Stimulated activated naive CD4-positive, alpha-beta T cell (primary cell): ENCODE measurements at regions not wholly inside any gene's neighbourhood (a gene's known extent, or its start where the extent isn't known, plus 50 kb on each side); places are given as distances from the start of the nearest gene placed in this dataset.

Experiments used
- DNase-seq, 6 experiments: peaks; one replicate each; lab custom pipeline; 2025; lab: John Stamatoyannopoulos, UW

DNA sequence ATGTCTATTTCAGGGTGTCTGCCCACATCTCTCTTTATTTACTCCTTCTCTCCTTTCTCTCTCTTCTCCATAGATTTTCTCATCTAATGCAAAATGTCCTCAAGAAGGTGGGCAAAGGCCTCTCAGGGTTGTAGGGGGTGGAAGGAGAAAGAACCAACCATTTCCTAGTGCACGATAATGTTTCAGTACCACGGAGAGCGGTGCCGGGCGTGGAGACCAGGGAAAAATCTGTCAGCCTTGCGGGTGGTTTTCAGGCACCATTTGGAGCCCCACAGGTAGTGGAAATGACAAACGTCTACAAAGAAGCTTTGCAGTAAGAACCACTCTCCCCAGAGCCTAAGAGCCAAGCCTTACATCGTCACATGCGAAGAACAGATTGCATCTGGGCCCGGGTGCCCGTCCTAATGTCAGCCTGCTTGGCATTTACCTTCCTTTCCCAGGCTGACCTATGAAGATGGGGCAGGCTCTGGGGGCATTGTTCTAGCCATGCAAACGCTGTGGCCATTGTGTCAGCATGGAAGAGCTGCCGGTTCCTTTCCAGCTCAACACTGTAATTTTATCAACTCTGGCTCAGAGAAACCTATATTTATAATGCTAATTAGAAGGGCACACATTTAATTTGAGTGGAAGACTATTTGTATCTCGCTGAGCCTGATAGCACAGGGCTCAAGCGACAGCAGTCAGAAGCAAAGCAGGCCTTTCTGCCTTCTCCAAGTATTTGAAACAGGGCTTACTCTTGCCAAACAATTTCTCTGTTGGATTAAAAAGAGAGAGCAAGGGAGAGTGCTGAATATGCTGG, 430.1 kb upstream of the WWC1 start:
- no peak for DNase-seq

DNA sequence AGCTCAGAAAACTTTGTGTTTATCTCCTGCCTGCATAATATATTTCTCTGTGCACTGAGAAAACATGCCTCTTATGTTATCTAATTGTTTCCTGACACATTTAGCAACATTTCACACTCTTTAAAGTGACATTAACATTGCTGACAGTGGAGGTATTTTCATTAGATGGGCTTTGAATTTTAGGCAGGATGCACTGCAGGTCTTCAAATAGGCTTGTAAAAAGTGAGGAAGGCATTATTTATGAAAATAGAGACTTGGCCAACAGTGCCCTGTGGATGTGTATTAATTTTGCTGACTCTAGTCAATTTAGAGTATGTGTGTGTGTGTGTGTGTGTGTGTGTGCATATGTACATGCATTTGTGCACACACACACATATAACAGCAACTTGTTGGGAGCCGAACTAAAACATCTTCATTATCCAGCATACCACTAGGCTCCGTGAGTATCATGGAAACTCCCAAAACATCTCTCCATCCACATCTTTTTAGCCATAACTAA, 429.5 kb upstream of the WWC1 start:
- DNase-seq: no peak

DNA sequence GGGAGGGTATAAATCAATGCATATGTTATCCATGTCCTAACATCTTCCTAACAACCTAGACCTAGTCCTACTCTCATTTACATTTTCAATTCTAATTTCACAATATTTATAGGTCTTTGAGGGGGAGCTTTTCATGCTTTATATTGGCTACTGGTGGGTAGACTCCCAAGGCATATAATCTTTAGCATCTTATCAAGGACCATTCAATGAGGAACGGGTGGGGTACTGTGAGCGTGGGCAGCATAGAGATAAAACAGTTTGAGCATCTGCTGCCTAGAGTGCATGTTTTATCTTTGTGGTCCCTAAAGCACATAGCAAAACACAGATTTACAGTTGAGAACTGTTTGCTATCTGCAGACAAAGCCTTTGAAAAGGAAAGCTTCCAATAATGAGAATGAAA, 427.6 kb upstream of the WWC1 start:
- DNase-seq: no peak

DNA sequence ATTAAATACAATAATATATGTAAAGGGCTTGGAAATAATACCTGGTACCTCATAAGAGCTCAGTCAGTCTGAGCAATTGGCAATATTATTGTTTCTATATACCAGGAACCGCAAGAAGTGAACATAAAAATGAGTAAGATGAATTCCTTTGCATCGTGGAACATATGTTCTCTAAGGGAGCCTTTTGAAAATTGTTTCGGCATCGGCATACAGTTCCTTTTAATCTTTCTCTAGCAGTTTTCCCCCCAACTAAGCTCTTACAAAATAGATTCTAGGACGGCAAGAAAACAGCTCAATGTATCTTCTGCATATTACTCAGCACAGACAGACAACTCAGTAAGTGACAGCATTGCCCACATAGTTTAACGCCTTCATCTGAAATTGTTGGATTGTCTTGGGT, 426.6 kb upstream of the WWC1 start:
- DNase-seq: no peak

DNA sequence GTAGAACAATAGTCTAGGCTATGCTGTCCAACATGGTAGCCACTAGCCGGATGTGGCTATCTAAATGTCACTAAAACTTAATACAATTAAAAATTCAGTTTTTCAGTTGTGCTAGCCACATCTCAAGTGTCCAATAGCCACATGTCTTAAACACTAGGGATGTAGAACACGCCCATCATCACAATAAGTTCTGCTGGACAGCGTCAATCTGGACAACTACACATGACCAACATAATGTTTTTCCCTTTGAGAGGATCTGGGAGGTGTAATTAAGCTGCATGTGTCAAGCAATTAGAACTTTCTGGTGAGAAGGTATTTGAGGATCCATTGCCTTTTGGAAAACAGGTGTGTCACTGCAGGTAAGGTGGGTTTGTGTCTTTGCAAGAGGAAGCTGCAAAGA, 424.6 kb upstream of the WWC1 start:
- DNase-seq: no peak

DNA sequence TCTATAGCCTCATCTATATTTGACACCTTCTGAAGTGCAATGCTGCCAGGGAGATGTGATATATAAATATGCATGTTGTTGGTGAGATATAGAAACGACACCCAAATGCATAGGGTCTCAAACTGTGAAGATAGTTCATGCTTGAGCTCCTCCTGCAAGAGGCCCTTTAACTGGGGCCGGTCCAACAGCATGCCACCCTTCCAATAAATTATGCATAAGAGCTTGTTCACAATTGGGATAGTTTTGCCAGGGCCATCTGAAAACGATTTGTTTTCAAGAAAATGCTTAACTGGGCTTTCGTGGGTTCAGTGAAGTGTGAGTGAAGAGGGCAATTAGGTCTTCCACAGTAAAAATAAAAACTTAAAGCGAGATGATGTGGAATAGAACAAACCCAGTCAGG, 424.2 kb upstream of the WWC1 start:
- DNase-seq: no peak

DNA sequence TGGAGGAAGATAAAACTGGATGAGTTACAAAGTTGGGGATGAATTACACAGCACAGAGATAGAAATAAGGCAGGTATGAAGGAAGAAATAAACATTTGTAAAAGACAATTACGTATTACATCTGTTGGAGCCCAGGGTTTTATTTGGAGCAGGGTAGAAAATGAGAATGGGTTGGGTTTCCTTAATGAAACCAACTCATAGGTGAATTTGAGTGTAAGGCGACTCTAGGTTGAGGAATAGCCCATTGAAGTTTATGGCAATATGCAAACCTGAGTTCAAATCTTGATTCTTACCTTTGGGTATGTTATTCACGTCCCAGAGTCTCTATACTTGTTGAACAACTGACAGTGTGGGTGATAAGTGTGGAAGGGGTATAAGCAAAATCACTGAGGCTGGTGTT, 422.3 kb upstream of the WWC1 start:
- DNase-seq: no peak

DNA sequence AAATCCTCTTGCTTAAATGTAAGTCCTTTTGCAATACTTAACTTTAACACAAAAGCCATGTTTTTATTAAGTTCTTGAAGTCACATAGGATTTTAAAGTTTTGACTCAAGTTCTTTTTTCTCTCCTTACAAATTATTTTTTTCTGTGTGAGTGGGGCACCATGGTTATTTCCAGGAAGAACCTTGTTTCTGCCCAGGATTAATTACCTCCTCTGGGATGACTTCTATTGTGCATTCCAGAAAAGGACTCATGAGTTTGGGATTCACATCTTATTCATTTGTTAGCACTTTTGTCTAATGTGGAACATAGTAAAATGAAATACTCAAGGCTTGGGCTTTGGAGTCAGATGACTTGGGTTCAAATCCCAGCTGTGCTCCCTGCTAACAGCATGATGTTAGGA, 421.4 kb upstream of the WWC1 start:
- no peak for DNase-seq

DNA sequence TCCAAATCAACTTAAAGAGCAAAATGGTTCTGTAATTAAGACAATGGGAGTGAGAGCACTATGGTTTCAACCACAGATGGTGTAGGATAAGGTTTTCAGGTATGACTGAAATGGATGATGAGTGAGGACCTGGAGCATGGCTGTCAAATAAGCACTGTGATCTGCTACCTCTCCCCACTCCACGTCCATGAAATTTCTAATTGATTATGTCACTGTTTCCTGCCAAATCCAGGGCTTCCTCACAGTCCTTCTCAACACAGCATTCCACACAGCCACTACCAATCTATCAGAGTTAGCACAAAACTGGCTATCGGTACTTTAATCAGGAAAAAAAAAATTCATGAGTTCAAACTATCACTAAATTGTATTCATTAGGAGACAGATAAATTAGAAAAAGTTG, 420.4 kb upstream of the WWC1 start:
- DNase-seq: no peak

DNA sequence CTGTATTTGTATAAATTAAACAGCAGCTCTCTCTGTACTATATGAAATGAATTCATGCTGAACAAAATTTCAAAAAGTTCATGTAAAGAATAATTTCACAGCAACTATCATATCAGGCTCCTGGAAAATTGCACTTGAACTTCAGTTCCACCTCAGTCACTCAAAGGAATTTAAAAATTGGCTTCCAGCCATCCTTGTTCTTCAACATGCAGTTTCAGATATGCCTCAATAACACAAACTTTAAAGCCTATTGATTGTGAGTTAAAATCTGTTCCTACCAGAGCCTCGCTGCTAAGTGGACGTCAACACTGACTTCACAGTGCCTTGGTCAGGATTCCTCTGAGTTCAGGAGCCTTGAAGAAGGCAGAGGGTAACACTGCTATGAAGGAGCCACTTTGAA, 418.7 kb upstream of the WWC1 start:
- no peak for DNase-seq

DNA sequence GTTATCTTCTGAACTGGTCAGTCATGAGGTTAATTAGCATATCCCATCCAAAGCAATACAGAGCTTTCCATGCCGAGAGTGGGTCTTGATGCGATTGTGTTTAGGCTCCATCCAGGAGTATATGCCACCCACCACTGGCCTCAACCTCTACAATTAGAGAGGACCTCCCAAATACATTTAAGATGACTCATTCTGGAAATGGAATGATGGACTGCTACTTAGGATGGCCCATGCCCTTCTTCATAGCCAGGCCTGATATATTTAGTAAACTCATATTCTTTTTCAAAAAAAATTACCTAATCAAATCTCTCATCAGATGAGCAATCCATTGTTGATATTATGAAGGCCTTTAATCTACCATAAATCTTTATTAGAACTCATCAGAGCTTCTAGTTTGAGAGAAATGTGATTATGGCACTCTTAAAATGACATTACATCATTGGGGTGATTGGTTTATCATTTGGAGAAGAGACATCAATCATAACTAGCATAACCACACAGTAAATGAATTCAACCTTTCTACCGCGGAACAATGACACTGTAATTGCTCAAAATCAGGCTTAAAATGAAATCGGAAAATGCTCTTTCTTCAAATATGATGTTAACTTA, 414.2 kb upstream of the WWC1 start:
- DNase-seq: no peak

DNA sequence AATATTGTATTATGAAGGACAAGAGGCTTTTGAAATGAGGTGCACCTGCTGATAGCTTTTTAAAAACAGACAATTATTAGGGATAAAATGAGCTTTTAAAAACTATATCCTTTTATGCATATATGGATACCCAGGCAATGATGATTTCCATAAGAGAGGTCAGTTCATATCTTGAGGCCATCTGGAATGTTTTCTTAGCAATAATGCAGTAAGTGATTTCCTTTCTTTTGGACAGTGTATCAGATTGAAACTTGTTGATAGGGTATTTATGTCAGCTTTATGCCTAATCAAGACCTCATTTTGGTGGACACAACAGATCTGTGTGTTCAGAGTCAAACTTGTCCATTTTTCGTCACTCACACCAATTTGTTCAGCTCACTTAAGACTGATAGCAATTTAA, 413.5 kb upstream of the WWC1 start:
- no peak for DNase-seq

DNA sequence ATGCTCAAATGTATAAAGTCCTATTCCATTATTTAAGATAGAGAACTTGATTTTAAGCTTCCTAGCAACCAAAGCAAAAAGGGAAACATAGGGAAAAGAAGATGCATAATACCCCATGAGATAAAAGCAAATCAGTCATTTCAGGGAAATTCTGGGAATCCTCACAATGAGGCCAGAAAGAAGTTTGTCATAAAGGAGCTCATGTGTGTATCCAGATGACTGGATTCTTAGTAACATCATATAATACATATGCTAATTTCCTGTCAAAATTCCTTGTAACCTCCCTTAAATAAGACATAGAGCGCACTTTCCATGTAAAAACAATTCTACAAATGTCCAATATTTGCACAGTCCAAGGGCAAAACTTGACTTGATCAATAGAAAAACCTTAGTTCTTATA, 411.0 kb upstream of the WWC1 start:
- no peak for DNase-seq

DNA sequence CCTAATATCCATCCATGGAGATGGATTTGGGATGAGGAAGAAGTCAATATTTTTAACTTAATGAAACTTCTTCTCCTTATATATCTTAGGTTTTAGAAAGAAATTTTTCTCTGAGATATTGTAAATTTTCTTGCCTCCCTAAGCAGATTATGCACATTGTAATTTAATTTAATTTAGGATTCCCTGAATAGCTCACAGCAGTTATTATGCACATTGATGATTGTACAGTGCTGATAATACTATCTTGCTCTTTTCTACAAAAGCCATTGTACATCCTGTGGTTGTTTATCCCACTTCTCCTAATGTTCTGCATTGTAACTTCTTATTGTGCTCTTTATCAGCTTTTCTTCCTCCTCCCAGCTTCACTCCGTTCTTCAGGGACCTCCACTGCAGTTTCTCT, 410.4 kb upstream of the WWC1 start:
- no peak for DNase-seq

DNA sequence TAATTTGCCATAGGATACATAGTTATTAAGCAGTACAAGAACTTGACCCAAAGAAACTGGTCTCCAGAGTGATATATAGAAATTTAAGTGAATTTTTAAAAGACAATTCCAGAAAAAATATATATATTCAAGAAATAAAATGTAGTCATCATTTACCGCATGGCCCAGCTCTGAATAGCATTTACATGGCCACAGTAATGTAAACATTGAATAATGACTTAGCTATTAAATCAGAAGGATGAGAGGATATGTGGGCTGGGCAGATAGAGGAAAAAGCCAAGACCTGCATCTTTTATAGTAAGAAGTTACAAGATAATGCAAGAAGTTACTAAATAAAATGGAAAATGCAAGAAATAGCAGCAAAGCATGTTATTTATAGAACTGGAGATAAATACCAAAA, 405.2 kb upstream of the WWC1 start:
- no peak for DNase-seq

DNA sequence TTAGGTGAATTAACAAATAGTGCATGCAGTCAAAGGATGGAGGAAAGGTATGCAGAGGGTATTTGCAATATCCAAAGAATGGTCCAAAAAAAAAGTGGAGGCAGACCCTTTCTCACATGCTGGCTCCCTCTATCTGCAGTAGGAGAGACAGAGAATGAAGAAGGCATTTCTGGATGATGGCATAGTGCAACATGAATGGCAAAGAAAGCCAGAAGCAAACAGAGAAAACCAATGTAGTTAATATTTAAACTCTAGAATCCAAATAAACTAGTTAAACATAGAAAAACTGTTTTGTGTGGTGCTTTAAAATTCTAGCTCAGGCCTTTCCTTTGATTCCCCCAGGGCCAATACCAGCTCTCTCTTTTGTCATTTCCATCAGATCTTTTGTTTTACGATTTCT, 403.1 kb upstream of the WWC1 start:
- no peak for DNase-seq

DNA sequence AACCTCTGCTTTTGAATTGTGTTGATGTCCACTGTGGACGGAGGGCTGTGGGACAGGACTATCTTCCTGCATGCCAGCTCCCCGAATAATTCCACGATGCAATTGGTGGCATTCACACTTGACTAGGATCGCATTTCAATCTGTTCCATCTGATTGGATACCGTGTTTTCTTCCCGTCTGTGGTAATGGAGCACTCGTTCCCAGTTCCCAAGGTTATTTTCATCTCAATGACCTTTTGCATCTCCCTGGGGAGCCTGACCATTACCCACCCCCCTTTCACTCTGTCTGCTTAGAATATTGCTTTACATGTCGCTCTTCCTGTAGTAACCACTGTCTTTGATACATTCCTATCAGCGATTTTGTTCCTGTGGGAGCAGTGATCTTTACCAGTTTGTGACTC, 402.2 kb upstream of the WWC1 start:
- no peak for DNase-seq

DNA sequence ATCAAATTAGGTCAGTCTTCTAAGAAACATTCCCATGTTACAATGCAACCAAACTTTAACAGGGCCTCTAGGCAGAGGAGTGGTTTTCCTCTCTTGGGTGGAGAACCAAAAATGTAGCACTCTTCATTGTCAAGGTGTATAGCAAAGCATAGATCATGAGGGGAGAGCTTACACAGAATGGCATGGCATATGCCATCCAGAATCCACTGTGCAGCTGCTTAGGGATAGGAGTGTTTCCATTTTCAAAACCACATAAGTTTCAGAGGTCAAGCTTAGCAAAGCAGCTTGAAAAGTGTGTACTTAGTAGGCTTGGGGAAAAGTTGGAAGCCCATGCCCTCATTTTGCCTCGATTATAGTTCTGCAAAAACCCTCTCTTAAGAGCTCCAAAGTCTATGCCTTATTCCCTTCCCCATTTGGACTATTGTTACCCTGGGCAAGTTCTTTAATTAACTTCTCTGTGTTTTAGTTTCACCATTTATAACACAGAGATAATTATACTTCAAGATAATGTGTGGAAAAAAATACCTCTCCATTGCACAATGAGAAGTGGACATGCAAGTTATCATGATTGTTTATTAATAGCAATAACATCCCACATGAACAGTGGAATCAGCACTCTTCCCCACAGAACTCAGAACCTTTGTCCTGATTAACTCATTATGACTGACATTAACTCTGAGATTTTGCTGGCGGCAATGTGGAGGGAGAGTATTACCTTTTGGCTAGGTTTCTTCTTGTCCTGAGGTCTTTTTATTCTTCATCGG, 398.9 kb upstream of the WWC1 start:
- no peak for DNase-seq

DNA sequence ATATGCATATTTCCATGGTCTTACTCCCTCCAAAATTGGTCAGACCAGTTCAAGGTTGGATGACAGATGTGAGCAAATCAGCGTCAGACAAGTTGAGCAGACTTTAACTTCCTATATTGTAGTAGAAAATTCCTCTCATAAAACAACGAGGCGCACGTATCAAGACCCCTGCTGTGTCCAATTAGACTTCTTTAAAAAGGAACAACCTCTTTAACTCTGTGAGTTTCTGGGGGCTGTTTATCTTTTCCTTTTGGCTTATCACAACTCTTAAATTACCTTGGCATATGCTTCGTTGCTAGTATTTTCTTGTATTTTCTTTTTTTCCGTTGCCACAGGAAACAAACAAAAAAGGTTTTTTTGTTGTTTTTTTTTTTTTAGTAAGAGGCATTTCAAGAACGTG, 398.2 kb upstream of the WWC1 start:
- DNase-seq: no peak

DNA sequence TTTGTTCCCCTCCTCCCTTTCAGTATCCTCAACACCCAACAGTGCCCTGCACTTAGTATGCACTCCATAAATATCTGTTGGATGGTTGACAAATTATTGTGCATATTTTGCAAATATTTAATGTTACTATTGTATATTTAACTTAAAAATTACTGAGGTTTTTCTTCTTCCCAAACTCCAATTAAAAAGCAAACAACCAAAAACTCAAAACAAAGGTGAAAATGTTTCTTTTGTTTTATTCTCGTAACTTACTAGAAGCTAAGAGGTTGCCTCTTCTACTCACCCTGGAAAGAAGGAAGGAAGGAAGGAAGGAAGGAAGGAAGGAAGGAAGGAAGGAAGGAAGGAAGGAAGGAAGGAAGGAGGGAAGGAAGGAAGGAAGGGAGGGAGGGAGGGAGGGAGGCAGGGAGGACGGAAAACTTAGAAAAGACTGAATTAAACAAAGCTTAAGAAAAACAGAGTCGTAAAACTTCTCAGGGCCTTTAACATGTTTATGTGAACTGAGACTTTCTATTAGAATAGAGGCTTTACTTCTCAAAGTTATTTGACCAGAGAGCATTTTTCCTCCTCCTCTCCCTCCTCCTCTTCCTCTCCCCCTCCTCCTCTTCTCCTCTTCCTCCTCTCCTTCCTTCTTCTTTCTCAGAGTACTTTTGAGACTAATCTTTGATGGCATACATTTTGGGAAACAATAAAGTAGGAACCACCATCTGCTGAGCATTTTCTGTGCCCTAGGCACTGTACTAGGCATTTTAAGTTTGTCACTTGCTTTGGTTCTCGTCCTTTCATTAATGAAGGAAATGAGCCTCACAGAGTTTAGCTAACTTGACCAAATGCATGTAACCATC, 396.6 kb upstream of the WWC1 start:
- no peak for DNase-seq

DNA sequence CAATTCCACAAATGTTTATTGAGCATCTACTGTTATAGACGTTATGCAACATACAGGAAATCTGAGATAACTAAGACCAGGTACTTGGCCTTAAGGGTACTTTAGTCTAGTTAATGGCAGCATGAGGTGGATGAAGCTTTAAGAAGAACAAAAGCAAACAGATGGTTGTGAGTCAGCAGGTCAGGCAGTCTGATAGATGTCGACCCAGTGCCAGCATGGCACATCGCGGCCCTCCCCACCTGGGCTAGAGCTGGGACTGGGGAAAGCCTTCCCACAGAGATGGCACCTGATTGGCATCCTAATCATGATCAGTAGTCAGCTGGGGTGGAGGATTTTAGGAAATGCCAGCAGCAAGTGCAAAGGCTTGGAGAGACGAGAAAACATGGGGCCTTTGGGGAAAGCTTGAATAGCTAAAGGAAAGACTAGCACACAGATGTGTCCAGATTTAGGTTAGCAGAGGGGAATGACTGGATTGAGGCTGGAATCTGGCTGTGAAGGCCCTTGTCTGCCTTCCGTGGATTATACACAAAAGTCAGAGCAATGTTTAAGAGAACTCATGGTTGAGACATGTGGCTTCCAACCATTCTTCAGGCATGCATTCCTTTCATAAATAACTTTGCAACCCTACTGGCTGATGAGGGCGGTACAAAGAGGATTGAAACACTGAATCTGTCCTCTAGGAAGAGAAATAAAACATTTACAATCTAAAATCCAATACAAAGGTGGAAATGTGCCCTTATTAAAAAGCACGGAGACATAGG, 395.4 kb upstream of the WWC1 start:
- DNase-seq: no peak

DNA sequence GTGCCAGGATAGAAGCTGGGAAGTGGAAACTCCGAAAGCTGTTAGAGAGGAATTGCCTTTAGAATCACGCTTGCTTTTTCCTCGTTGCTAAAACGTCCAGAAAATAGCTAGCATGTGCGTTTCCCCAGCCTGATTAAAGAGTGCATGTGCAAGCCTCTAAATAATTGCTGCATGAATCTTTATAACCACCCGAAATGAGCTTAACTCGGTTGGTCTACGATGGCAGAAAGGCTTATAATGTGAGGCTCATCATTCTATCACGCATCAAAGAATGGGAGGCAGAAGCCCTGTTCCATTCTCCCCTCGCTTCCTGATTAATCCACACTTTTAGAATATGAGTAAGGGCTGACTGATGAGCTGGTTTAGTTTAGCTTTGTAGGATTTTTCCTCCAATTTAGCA, 394.6 kb upstream of the WWC1 start:
- no peak for DNase-seq
